Nephron (organoid): ENCODE measurements at regions not wholly inside any gene's neighbourhood (a gene's known extent, or its start where the extent isn't known, plus 50 kb on each side); places are given as distances from the start of the nearest gene placed in this dataset.

Experiments
- H3K27ac Mint-ChIP-seq, 3 experiments: 2 replicates each; pipeline ENCODE4 v1.8.0; 2020; ENCODE audit warnings: mixed read lengths in 3 of 3, mild to moderate bottlenecking in 2 of 3, moderate library complexity in 1 of 3
- H3K27me3 Mint-ChIP-seq: 2 replicates; pipeline ENCODE4 v1.8.0; 2021; ENCODE audit warnings: low read depth, mild to moderate bottlenecking, moderate library complexity, mixed read lengths
- H3K36me3 Mint-ChIP-seq: 2 replicates; pipeline ENCODE4 v1.8.0; 2020; ENCODE audit warnings: low read depth, mixed read lengths
- H3K4me1 Mint-ChIP-seq: 2 replicates; pipeline ENCODE4 v1.8.0; 2020; ENCODE audit warnings: mixed read lengths
- H3K4me3 Mint-ChIP-seq, 3 experiments: 2 replicates each; pipeline ENCODE4 v1.8.0; 2020; ENCODE audit warnings: mild to moderate bottlenecking in 3 of 3, mixed read lengths in 3 of 3, moderate library complexity in 2 of 3
- H3K9me3 Mint-ChIP-seq: 2 replicates; pipeline ENCODE4 v1.8.0; 2020; ENCODE audit warnings: mixed read lengths
- TF ChIP-seq, protein P1 (sequence below), 3 experiments: fragments of 200-600 bp; sonication (generic); IDR thresholded peaks; one replicate each; pipeline ENCODE4 v1.5.0; 2021; ENCODE audit warnings: antibody characterized with exemption in 3 of 3; ENCODE audit not compliant: unreplicated experiment in 3 of 3

GRCh38 chr14:42437809-42438208 lies 831.1 kb downstream of the LRFN5 start:
- TF ChIP-seq, protein P1, sequence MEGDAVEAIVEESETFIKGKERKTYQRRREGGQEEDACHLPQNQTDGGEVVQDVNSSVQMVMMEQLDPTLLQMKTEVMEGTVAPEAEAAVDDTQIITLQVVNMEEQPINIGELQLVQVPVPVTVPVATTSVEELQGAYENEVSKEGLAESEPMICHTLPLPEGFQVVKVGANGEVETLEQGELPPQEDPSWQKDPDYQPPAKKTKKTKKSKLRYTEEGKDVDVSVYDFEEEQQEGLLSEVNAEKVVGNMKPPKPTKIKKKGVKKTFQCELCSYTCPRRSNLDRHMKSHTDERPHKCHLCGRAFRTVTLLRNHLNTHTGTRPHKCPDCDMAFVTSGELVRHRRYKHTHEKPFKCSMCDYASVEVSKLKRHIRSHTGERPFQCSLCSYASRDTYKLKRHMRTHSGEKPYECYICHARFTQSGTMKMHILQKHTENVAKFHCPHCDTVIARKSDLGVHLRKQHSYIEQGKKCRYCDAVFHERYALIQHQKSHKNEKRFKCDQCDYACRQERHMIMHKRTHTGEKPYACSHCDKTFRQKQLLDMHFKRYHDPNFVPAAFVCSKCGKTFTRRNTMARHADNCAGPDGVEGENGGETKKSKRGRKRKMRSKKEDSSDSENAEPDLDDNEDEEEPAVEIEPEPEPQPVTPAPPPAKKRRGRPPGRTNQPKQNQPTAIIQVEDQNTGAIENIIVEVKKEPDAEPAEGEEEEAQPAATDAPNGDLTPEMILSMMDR (IDR thresholded peaks at IDR 0.05; ENCODE audit: unreplicated experiment in 3 of 3), result no peak
- H3K36me3 Mint-ChIP-seq, result no peaks in the 10 kb centered on the region
- no peak overlapping the region for H3K27ac Mint-ChIP-seq
- peaks cover 7% of the 10 kb centered on the region for H3K9me3 Mint-ChIP-seq
- peaks cover 5% of the 10 kb centered on the region for H3K4me1 Mint-ChIP-seq
- H3K4me3 Mint-ChIP-seq, result no peak overlapping the region
- H3K27me3 Mint-ChIP-seq, result no peaks in the 10 kb centered on the region

- TF ChIP-seq, protein P1 (IDR thresholded peaks at IDR 0.05; ENCODE audit: unreplicated experiment in 3 of 3), result no peak
- no peaks in the 10 kb centered on the region for H3K4me1 Mint-ChIP-seq
- peaks cover 14% of the 10 kb centered on the region for H3K9me3 Mint-ChIP-seq
- no peaks in the 10 kb centered on the region for H3K36me3 Mint-ChIP-seq
- no peak overlapping the region for H3K27ac Mint-ChIP-seq
- no peaks in the 10 kb centered on the region for H3K27me3 Mint-ChIP-seq
- no peak overlapping the region for H3K4me3 Mint-ChIP-seq
Observed at GRCh38 chr14:42429401-42429800, 822.7 kb downstream of the LRFN5 start.

DNA sequence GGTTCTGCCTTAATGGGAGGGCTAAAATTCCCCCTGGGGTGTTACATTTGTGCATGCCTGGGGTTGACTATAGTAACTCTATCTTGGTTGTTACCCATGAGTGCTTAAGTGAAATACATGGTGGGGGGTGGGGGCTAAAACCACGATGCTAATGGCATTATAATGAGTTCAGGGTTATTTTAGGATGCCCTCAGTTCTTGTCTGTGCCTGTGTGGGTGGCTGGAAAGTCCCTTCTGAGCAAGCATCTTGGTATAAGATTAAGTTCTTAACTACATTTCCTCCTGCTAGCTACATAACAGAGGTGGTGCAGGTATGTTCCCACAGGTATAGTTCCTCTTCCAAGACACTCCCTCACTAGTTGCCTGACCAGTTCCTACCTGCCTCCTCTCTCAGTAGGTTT lies 822.3 kb downstream of the LRFN5 start:
- no peak overlapping the region for H3K27ac Mint-ChIP-seq
- H3K36me3 Mint-ChIP-seq, result no peaks in the 10 kb centered on the region
- H3K4me1 Mint-ChIP-seq, result no peaks in the 10 kb centered on the region
- H3K4me3 Mint-ChIP-seq, result no peak overlapping the region
- TF ChIP-seq, protein P1 (IDR thresholded peaks at IDR 0.05; ENCODE audit: unreplicated experiment in 3 of 3), result no peak
- H3K27me3 Mint-ChIP-seq, result no peaks in the 10 kb centered on the region
- peaks cover 14% of the 10 kb centered on the region for H3K9me3 Mint-ChIP-seq

DNA sequence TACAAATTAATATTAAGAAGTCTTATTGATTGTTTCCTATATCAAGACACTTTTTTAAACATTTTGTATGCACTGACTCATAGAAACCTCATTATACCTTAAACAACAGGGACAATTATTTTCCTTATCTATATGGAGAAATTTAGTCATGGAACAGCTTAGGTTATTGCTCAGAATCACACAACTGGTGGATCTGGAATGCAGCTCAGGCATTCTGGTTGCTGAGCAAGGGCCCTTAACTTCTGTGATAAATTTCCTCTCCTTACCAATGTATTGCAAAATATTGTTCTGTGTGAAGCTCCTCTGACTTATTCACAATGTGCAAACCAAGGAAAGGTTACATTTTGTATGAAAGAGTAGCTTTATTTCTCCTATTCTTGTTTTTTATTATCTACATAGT lies 817.8 kb downstream of the LRFN5 start:
- no peak overlapping the region for H3K27ac Mint-ChIP-seq
- no peaks in the 10 kb centered on the region for H3K9me3 Mint-ChIP-seq
- TF ChIP-seq, protein P1 (IDR thresholded peaks at IDR 0.05; ENCODE audit: unreplicated experiment in 3 of 3), result no peak
- H3K4me1 Mint-ChIP-seq, result no peaks in the 10 kb centered on the region
- no peak overlapping the region for H3K4me3 Mint-ChIP-seq
- no peaks in the 10 kb centered on the region for H3K27me3 Mint-ChIP-seq
- H3K36me3 Mint-ChIP-seq, result no peaks in the 10 kb centered on the region

DNA sequence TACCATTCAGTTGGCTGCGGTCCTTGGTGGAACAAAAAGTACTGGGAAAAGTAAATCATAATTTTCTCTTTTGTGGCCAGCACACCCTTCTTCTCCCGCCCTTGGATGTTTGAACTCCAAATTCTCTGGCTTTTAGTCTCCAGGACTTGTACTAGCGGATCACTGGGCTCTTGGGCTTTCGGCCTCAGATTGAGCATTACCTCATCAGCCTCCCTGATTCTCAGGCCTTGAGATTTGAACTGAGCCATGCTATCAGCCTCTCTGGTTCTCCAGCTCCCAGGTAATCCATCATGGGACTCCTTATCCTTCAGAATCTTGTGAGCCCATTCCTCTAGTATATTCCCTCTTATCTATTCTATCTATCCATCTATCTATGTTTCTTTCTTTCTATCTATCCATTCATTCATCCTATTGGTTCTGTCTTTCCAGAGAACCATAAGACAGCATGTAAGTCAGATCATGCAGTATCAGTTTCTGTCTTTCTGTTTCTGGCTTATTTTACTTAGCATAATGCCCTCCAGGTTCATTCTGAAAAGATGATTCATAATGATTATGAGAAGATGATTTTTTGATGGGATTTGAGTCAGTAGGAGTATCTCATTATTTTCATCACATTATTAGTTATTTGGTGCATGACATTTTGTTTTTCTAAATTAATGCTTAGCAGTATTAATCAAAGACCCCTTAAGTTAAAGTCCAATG lies 814.9 kb downstream of the LRFN5 start:
- H3K9me3 Mint-ChIP-seq, result no peaks in the 10 kb centered on the region
- no peak overlapping the region for H3K4me3 Mint-ChIP-seq
- no peaks in the 10 kb centered on the region for H3K4me1 Mint-ChIP-seq
- no peaks in the 10 kb centered on the region for H3K27me3 Mint-ChIP-seq
- TF ChIP-seq, protein P1 (IDR thresholded peaks at IDR 0.05; ENCODE audit: unreplicated experiment in 3 of 3), result no peak
- no peaks in the 10 kb centered on the region for H3K36me3 Mint-ChIP-seq
- no peak overlapping the region for H3K27ac Mint-ChIP-seq

GRCh38 chr14:42420071-42420470 lies 813.4 kb downstream of the LRFN5 start:
- Mint-ChIP-seq H3K27me3 (no peaks in the 10 kb centered on the region), H3K4me3 (no peak overlapping the region), H3K4me1 (no peaks in the 10 kb centered on the region), H3K27ac (no peak overlapping the region), H3K9me3 (no peaks in the 10 kb centered on the region), H3K36me3 (no peaks in the 10 kb centered on the region)
- TF ChIP-seq, protein P1 (IDR thresholded peaks at IDR 0.05; ENCODE audit: unreplicated experiment in 3 of 3), result no peak
